ENCODE measurements at regions not wholly inside any gene's neighbourhood (a gene's known extent, or its start where the extent isn't known, plus 50 kb on each side); places are given as distances from the start of the nearest gene placed in this dataset.

- Histone ChIP-seq H3K36me3 (no peaks in the 10 kb centered on the region), H3K4me1 (no peaks in the 10 kb centered on the region), H3K4me3 (no peak overlapping the region), H3K9me3 (no peaks in the 10 kb centered on the region), H3K27ac (no peak overlapping the region), H3K27me3 (no peaks in the 10 kb centered on the region)
- intact Hi-C loops (cut with DNase I): no loop called here
- TF ChIP-seq CTCF (IDR thresholded peaks at IDR 0.05): no peak
- no peak for DNase-seq (ENCODE audit: low spot score in 2 of 2)
Observed at GRCh38 chr7:54622696-54623309, 80.6 kb downstream of the VSTM2A start.

All from ascending aorta (tissue), 2 donors.